HG02798 (cell line): ENCODE measurements at regions not wholly inside any gene's neighbourhood (a gene's known extent, or its start where the extent isn't known, plus 50 kb on each side); places are given as distances from the start of the nearest gene placed in this dataset.

Source experiments
- ATAC-seq: cut with Tn5 transposase; IDR thresholded peaks from one replicate; pipeline ENCODE4 v1.9.1; 2021; ENCODE audit warnings: mild to moderate bottlenecking; ENCODE audit not compliant: unreplicated experiment, poor library complexity

- no peak for ATAC-seq
Observed at GRCh38 chr6:95232446-95232845, 344.9 kb upstream of the MANEA start.

GRCh38 chr6:95233879-95234278, 343.5 kb upstream of the MANEA start:
- ATAC-seq = no peak

- no peak for ATAC-seq
Observed at GRCh38 chr6:95240514-95240913, 336.8 kb upstream of the MANEA start.

GRCh38 chr6:95242560-95242959, 334.8 kb upstream of the MANEA start:
- ATAC-seq = no peak

- no peak for ATAC-seq
Observed at GRCh38 chr6:95243053-95243452, 334.3 kb upstream of the MANEA start.

GRCh38 chr6:95244751-95245150, 332.6 kb upstream of the MANEA start:
- no peak for ATAC-seq

- ATAC-seq = no peak
Observed at GRCh38 chr6:95248499-95248898, 328.8 kb upstream of the MANEA start.

GRCh38 chr6:95249175-95249574, 328.2 kb upstream of the MANEA start:
- ATAC-seq = no peak

- no peak for ATAC-seq
Observed at GRCh38 chr6:95249661-95250060, 327.7 kb upstream of the MANEA start.

- no peak for ATAC-seq
Observed at GRCh38 chr6:95263840-95264239, 313.5 kb upstream of the MANEA start.

- ATAC-seq = no peak
Observed at GRCh38 chr6:95266537-95267258, 310.6 kb upstream of the MANEA start.

GRCh38 chr6:95274686-95275235, 302.6 kb upstream of the MANEA start:
- ATAC-seq = no peak

GRCh38 chr6:95279616-95280015, 297.7 kb upstream of the MANEA start:
- ATAC-seq = no peak

- no peak for ATAC-seq
Observed at GRCh38 chr6:95280686-95281273, 296.6 kb upstream of the MANEA start.

GRCh38 chr6:95285881-95286280, 291.5 kb upstream of the MANEA start:
- no peak for ATAC-seq

- no peak for ATAC-seq
Observed at GRCh38 chr6:95286874-95287273, 290.5 kb upstream of the MANEA start.

GRCh38 chr6:95288251-95288650, 289.1 kb upstream of the MANEA start:
- no peak for ATAC-seq

- no peak for ATAC-seq
Observed at GRCh38 chr6:95292011-95292410, 285.3 kb upstream of the MANEA start.

GRCh38 chr6:95293257-95293656, 284.1 kb upstream of the MANEA start:
- no peak for ATAC-seq

GRCh38 chr6:95294043-95294442, 283.3 kb upstream of the MANEA start:
- ATAC-seq = no peak

GRCh38 chr6:95309545-95309944, 267.8 kb upstream of the MANEA start:
- ATAC-seq = no peak

GRCh38 chr6:95318137-95318536, 259.2 kb upstream of the MANEA start:
- ATAC-seq = no peak
